GM23338 (cell line): ENCODE measurements at regions not wholly inside any gene's neighbourhood (a gene's known extent, or its start where the extent isn't known, plus 50 kb on each side); places are given as distances from the start of the nearest gene placed in this dataset.

Experiments
- ATAC-seq: fragments of 200-7000 bp; cut with Tn5 transposase; 3 replicates; pipeline ENCODE4 v1.9.1; 2020
- DNase-seq: peaks from one replicate; pipeline ENCODE4 v3.0.0-alpha.2; 2015; ENCODE audit warnings: low spot score
- H2AFZ ChIP-seq: fragments of 200-600 bp; sonication (generic); 2 replicates; pipeline ENCODE4 v1.8.0; 2016; ENCODE audit warnings: antibody characterized with exemption, mild to moderate bottlenecking, moderate library complexity
- H3F3A ChIP-seq: fragments of 200-600 bp; sonication (generic); replicated peaks from 2 replicates; pipeline ENCODE4 v1.8.0; 2017; ENCODE audit warnings: antibody characterized with exemption, mixed run types, low read depth
- H3K27ac ChIP-seq: fragments of 200-600 bp; sonication (generic); 2 replicates; pipeline ENCODE4 v1.6.1; 2016; ENCODE audit warnings: low read depth
- H3K27me3 ChIP-seq: fragments of 200-600 bp; sonication (generic); 2 replicates; pipeline ENCODE4 v1.8.0; 2016; ENCODE audit warnings: mild to moderate bottlenecking, mixed run types, moderate library complexity; ENCODE audit not compliant: insufficient read depth
- H3K36me3 ChIP-seq: fragments of 200-600 bp; sonication (generic); 2 replicates; pipeline ENCODE4 v1.8.0; 2016; ENCODE audit warnings: mild to moderate bottlenecking; ENCODE audit not compliant: insufficient read depth
- H3K4me1 ChIP-seq: fragments of 200-600 bp; sonication (generic); 2 replicates; pipeline ENCODE4 v1.8.0; 2016; ENCODE audit warnings: mild to moderate bottlenecking, moderate library complexity; ENCODE audit not compliant: insufficient read depth
- H3K4me2 ChIP-seq: fragments of 200-600 bp; sonication (generic); 2 replicates; pipeline ENCODE4 v1.7.1; 2017; ENCODE audit warnings: mixed run types
- H3K4me3 ChIP-seq: fragments of 200-600 bp; sonication (generic); 2 replicates; pipeline ENCODE4 v1.6.1; 2016; ENCODE audit warnings: mixed run types
- H3K79me2 ChIP-seq: fragments of 200-600 bp; sonication (generic); replicated peaks from 2 replicates; pipeline ENCODE4 v1.8.0; 2017; ENCODE audit warnings: mild to moderate bottlenecking; ENCODE audit not compliant: insufficient read depth
- H3K9me2 ChIP-seq: fragments of 200-600 bp; sonication (generic); 2 replicates; pipeline ENCODE4 v1.8.0; 2017; ENCODE audit not compliant: insufficient read depth
- H4K20me1 ChIP-seq: fragments of 200-600 bp; sonication (generic); replicated peaks from 2 replicates; pipeline ENCODE4 v1.8.0; 2017; ENCODE audit warnings: mild to moderate bottlenecking; ENCODE audit not compliant: insufficient read depth
- H3K27ac Mint-ChIP-seq: 2 replicates; pipeline ENCODE4 v1.8.0; 2020; ENCODE audit warnings: inconsistent platforms, mild to moderate bottlenecking, moderate library complexity, mixed read lengths
- H3K27me3 Mint-ChIP-seq: 3 replicates; pipeline ENCODE4 v1.8.0; 2022; ENCODE audit warnings: low read depth, mild to moderate bottlenecking, moderate library complexity, mixed read lengths, inconsistent platforms; ENCODE audit not compliant: insufficient read depth, poor library complexity
- H3K36me3 Mint-ChIP-seq: 3 replicates; pipeline ENCODE4 v1.8.0; 2021; ENCODE audit warnings: low read depth, mild to moderate bottlenecking, inconsistent platforms, moderate library complexity, mixed read lengths
- H3K4me1 Mint-ChIP-seq: 3 replicates; pipeline ENCODE4 v1.8.0; 2020; ENCODE audit warnings: mild to moderate bottlenecking, inconsistent platforms, mixed read lengths
- H3K4me3 Mint-ChIP-seq: 3 replicates; pipeline ENCODE4 v1.8.0; 2021; ENCODE audit warnings: moderate library complexity, mild to moderate bottlenecking, inconsistent platforms, mixed read lengths
- H3K9me3 Mint-ChIP-seq: 3 replicates; pipeline ENCODE4 v1.8.0; 2020; ENCODE audit warnings: moderate library complexity, mild to moderate bottlenecking, inconsistent platforms, mixed read lengths
- CTCF ChIP-seq, 2 experiments: fragments of 200-600 bp in 1 of 2; sonication (generic) in 1 of 2; conservative IDR thresholded peaks; 2 replicates each; pipeline versions ENCODE4 v1.5.1 to v1.6.1; 2016 to 2017; ENCODE audit warnings: antibody characterized with exemption in 2 of 2, low read depth in 2 of 2, mild to moderate bottlenecking in 2 of 2, moderate library complexity in 1 of 2
- ETS1 ChIP-seq: IDR thresholded peaks from 2 replicates; pipeline ENCODE4 v1.6.1; 2016; ENCODE audit warnings: antibody characterized with exemption
- EZH2 ChIP-seq: fragments of 200-600 bp; sonication (generic); IDR thresholded peaks from one replicate; pipeline ENCODE4 v1.8.0; 2017; ENCODE audit warnings: antibody characterized with exemption, mild to moderate bottlenecking, low read depth; ENCODE audit not compliant: unreplicated experiment
- EZH2phosphoT487 ChIP-seq: fragments of 200-600 bp; sonication (generic); IDR thresholded peaks from one replicate; pipeline ENCODE4 v1.8.1; 2018; ENCODE audit warnings: antibody characterized with exemption; ENCODE audit not compliant: unreplicated experiment
- JUNB ChIP-seq: IDR thresholded peaks from one replicate; pipeline ENCODE4 v1.6.1; 2016; ENCODE audit warnings: antibody characterized with exemption; ENCODE audit not compliant: unreplicated experiment
- POLR2AphosphoS5 ChIP-seq: IDR thresholded peaks from 2 replicates; pipeline ENCODE4 v1.6.1; 2016; ENCODE audit warnings: antibody characterized with exemption, low read depth
- TF ChIP-seq, protein P1 (sequence below): IDR thresholded peaks from one replicate; pipeline ENCODE4 v1.6.1; 2018; ENCODE audit warnings: antibody characterized with exemption; ENCODE audit not compliant: unreplicated experiment
- TF ChIP-seq, protein P2 (sequence below): fragments of 250-450 bp; sonication (Bioruptor Pico); IDR thresholded peaks from 2 replicates; pipeline ENCODE4 v1.5.0; 2020; ENCODE audit warnings: mild to moderate bottlenecking, moderate library complexity

- no peak for TF ChIP-seq POLR2AphosphoS5
- TF ChIP-seq, protein P1, sequence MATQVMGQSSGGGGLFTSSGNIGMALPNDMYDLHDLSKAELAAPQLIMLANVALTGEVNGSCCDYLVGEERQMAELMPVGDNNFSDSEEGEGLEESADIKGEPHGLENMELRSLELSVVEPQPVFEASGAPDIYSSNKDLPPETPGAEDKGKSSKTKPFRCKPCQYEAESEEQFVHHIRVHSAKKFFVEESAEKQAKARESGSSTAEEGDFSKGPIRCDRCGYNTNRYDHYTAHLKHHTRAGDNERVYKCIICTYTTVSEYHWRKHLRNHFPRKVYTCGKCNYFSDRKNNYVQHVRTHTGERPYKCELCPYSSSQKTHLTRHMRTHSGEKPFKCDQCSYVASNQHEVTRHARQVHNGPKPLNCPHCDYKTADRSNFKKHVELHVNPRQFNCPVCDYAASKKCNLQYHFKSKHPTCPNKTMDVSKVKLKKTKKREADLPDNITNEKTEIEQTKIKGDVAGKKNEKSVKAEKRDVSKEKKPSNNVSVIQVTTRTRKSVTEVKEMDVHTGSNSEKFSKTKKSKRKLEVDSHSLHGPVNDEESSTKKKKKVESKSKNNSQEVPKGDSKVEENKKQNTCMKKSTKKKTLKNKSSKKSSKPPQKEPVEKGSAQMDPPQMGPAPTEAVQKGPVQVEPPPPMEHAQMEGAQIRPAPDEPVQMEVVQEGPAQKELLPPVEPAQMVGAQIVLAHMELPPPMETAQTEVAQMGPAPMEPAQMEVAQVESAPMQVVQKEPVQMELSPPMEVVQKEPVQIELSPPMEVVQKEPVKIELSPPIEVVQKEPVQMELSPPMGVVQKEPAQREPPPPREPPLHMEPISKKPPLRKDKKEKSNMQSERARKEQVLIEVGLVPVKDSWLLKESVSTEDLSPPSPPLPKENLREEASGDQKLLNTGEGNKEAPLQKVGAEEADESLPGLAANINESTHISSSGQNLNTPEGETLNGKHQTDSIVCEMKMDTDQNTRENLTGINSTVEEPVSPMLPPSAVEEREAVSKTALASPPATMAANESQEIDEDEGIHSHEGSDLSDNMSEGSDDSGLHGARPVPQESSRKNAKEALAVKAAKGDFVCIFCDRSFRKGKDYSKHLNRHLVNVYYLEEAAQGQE, result no peak
Observed at GRCh38 chr10:83909001-83909400, 230.3 kb upstream of the GHITM start (continued).

DNA sequence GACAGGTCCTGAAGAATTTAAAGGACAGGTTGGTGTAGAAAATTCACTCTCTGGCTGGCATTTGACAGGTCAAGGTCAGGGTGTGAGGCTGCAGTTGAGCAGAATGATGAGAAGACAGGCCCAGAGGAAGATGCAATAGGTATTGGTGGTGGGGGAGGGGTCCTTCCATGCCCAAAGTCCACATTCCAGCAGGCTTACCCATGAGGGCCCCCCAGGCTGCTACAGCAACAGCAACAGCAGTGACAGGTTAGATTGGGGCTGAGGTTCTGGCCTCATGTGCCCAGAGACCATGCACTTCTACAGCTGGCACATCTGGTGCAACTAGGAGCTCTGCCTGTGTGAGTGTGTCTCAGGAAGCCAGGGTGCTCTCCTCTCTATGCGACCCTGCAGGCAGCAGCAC lies 223.5 kb upstream of the GHITM start:
- no peaks in the 10 kb centered on the region for H3F3A ChIP-seq
- H3K4me2 ChIP-seq, result no peak overlapping the region
- H3K27ac ChIP-seq, result no peak overlapping the region
- DNase-seq (no peak), ATAC-seq (no peak; the same call in 2 of the 3 replicates)
- H3K36me3 ChIP-seq, result no peaks in the 10 kb centered on the region
- H3K4me1 ChIP-seq, result 0 out of 2 replicates have a peak, but pooled peaks cover 2% of the 10 kb centered on the region
- H3K79me2 ChIP-seq, result no peaks in the 10 kb centered on the region
- H4K20me1 ChIP-seq, result no peaks in the 10 kb centered on the region
- no peak overlapping the region for H2AFZ ChIP-seq
- peaks cover 15% of the 10 kb centered on the region for H3K4me1 Mint-ChIP-seq
- no peak overlapping the region for H3K4me3 ChIP-seq
- peaks cover 5% of the 10 kb centered on the region for H3K27me3 Mint-ChIP-seq
- 0 out of 2 replicates have a peak, but pooled peaks cover 3% of the 10 kb centered on the region for H3K9me2 ChIP-seq
- no peak overlapping the region for H3K27ac Mint-ChIP-seq
- no peaks in the 10 kb centered on the region for H3K36me3 Mint-ChIP-seq
- H3K9me3 Mint-ChIP-seq, result no peaks in the 10 kb centered on the region; the same call in 2 of the 3 replicates
- H3K27me3 ChIP-seq, result no peaks in the 10 kb centered on the region
- no peak overlapping the region for H3K4me3 Mint-ChIP-seq
- TF ChIP-seq CTCF (conservative IDR thresholded peaks at IDR 0.05; ENCODE audit: low read depth in 2 of 2) (no peak), EZH2 (no peak), EZH2phosphoT487 (no peak), ETS1 (no peak), JUNB (no peak)
- TF ChIP-seq, protein P2, sequence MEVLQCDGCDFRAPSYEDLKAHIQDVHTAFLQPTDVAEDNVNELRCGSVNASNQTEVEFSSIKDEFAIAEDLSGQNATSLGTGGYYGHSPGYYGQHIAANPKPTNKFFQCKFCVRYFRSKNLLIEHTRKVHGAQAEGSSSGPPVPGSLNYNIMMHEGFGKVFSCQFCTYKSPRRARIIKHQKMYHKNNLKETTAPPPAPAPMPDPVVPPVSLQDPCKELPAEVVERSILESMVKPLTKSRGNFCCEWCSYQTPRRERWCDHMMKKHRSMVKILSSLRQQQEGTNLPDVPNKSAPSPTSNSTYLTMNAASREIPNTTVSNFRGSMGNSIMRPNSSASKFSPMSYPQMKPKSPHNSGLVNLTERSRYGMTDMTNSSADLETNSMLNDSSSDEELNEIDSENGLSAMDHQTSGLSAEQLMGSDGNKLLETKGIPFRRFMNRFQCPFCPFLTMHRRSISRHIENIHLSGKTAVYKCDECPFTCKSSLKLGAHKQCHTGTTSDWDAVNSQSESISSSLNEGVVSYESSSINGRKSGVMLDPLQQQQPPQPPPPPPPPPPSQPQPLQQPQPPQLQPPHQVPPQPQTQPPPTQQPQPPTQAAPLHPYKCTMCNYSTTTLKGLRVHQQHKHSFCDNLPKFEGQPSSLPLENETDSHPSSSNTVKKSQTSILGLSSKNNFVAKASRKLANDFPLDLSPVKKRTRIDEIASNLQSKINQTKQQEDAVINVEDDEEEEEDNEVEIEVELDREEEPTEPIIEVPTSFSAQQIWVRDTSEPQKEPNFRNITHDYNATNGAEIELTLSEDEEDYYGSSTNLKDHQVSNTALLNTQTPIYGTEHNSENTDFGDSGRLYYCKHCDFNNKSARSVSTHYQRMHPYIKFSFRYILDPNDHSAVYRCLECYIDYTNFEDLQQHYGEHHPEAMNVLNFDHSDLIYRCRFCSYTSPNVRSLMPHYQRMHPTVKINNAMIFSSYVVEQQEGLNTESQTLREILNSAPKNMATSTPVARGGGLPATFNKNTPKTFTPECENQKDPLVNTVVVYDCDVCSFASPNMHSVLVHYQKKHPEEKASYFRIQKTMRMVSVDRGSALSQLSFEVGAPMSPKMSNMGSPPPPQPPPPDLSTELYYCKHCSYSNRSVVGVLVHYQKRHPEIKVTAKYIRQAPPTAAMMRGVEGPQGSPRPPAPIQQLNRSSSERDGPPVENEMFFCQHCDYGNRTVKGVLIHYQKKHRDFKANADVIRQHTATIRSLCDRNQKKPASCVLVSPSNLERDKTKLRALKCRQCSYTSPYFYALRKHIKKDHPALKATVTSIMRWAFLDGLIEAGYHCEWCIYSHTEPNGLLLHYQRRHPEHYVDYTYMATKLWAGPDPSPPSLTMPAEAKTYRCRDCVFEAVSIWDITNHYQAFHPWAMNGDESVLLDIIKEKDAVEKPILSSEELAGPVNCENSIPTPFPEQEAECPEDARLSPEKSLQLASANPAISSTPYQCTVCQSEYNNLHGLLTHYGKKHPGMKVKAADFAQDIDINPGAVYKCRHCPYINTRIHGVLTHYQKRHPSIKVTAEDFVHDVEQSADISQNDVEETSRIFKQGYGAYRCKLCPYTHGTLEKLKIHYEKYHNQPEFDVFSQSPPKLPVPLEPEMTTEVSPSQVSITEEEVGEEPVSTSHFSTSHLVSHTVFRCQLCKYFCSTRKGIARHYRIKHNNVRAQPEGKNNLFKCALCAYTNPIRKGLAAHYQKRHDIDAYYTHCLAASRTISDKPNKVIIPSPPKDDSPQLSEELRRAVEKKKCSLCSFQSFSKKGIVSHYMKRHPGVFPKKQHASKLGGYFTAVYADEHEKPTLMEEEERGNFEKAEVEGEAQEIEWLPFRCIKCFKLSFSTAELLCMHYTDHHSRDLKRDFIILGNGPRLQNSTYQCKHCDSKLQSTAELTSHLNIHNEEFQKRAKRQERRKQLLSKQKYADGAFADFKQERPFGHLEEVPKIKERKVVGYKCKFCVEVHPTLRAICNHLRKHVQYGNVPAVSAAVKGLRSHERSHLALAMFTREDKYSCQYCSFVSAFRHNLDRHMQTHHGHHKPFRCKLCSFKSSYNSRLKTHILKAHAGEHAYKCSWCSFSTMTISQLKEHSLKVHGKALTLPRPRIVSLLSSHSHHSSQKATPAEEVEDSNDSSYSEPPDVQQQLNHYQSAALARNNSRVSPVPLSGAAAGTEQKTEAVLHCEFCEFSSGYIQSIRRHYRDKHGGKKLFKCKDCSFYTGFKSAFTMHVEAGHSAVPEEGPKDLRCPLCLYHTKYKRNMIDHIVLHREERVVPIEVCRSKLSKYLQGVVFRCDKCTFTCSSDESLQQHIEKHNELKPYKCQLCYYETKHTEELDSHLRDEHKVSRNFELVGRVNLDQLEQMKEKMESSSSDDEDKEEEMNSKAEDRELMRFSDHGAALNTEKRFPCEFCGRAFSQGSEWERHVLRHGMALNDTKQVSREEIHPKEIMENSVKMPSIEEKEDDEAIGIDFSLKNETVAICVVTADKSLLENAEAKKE (CRISPR knock-in tag), result no peak
- TF ChIP-seq, protein P1, result no peak
